Gastrocnemius medialis (tissue), 4 donors: ENCODE measurements at regions not wholly inside any gene's neighbourhood (a gene's known extent, or its start where the extent isn't known, plus 50 kb on each side); places are given as distances from the start of the nearest gene placed in this dataset.
"Not testable (repeated sequence)": the region's sequence is repeated elsewhere in the genome, so short reads cannot be mapped to it uniquely, and the experiment has no call there.

Source experiments
- ATAC-seq, 2 donors: fragments of 150-250 bp; one replicate each; pipeline ENCODE4 v1.9.1; 2016
- DNase-seq, 2 donors: peaks; one replicate each; pipeline ENCODE4 v3.0.0-alpha.2; 2019
- H3K27ac ChIP-seq, 4 donors: fragments of 200-600 bp; sonication (generic); 1 replicate in 1 of 4; 2 replicates in 3 of 4; pipeline ENCODE4 v1.5.1; 2016 to 2018; ENCODE audit warnings: mild to moderate bottlenecking in 2 of 4, moderate library complexity in 1 of 4
- H3K27me3 ChIP-seq, 3 donors: fragments of 200-600 bp; sonication (generic) in 2 of 3; 1 replicate in 1 of 3; 2 replicates in 2 of 3; pipeline versions ENCODE4 v1.5.1 to v1.6.0; 2016 to 2019; ENCODE audit warnings: mild to moderate bottlenecking in 1 of 3, moderate library complexity in 1 of 3
- H3K36me3 ChIP-seq, 2 donors: fragments of 200-600 bp; sonication (generic) in 1 of 2; one replicate each; pipeline ENCODE4 v1.5.1; 2017 to 2018
- H3K4me1 ChIP-seq, 2 donors: fragments of 200-600 bp; sonication (generic) in 1 of 2; one replicate each; pipeline ENCODE4 v1.5.1; 2016 to 2017; ENCODE audit warnings: mild to moderate bottlenecking in 2 of 2
- H3K4me3 ChIP-seq, 4 donors: fragments of 200-600 bp; sonication (generic) in 3 of 4; 1 replicate in 1 of 4; 2 replicates in 3 of 4; pipeline ENCODE4 v1.5.1; 2016 to 2019; ENCODE audit warnings: mild to moderate bottlenecking in 2 of 4
- H3K9me3 ChIP-seq, 3 donors: fragments of 200-600 bp; sonication (generic) in 2 of 3; 1 replicate in 1 of 3; 2 replicates in 2 of 3; pipeline ENCODE4 v1.5.1; 2016 to 2019
- POLR2A ChIP-seq, 2 donors: fragments of 450-650 bp; IDR thresholded peaks; one replicate each; pipeline ENCODE4 v1.6.1; 2017; ENCODE audit warnings: antibody characterized with exemption in 2 of 2, mild to moderate bottlenecking in 2 of 2, moderate library complexity in 2 of 2
- in situ Hi-C, 4 donors: fragments of 200-750 bp; cut with MboI; loops; one replicate each; pipeline versions ENCODE4 v1.15.0 to v1.8.0; 2017; ENCODE audit warnings: low sequenced_read_pairs in 4 of 4
- intact Hi-C: fragments of 100-400 bp; cut with DNase I; formaldehyde crosslinking; loops from one replicate; pipeline ENCODE4 v1.15.1; 2023; ENCODE audit warnings: low total_unique reads
- TF ChIP-seq, protein P1 (sequence below), 5 experiments: fragments of 450-650 bp in 3 of 5; fragments of 200-600 bp in 2 of 5; sonication (generic) in 2 of 5; IDR thresholded peaks in 4 of 5; conservative IDR thresholded peaks in 1 of 5; 1 replicate in 4 of 5; 2 replicates in 1 of 5; pipeline ENCODE4 v1.5.1; 2016 to 2019; ENCODE audit warnings: antibody characterized with exemption in 5 of 5, mild to moderate bottlenecking in 3 of 5, moderate library complexity in 3 of 5

DNA sequence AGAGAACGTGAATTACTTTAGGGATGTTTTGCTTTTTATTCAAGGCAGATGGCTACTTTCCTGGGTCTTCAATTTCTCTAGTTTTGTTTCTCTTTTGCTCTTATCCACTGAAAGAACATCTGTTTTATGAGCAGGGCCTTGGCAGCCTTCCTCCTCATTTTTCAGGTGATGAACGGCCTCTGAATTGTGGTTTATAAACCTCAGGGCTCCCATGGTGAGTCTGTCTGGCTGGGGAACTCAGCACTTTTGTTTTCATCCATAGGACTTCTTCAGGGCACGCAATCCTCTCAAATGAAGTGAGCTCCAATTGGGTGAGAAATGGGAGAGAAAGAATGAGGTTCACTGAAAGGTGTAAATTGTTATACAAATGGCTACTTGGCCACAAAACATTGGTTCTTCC, 186.4 kb upstream of the ERCC4 start:
- H3K27me3 ChIP-seq, result no peaks in the 10 kb centered on the region
- no peaks in the 10 kb centered on the region for H3K36me3 ChIP-seq
- H3K4me1 ChIP-seq, result no peaks in the 10 kb centered on the region
- H3K4me3 ChIP-seq, result no peak overlapping the region
- no peaks in the 10 kb centered on the region for H3K9me3 ChIP-seq
- in situ Hi-C loops, result no loop called here
- intact Hi-C loops, result no loop called here
- ATAC-seq (no peak), DNase-seq (no peak)
- TF ChIP-seq, protein P1, sequence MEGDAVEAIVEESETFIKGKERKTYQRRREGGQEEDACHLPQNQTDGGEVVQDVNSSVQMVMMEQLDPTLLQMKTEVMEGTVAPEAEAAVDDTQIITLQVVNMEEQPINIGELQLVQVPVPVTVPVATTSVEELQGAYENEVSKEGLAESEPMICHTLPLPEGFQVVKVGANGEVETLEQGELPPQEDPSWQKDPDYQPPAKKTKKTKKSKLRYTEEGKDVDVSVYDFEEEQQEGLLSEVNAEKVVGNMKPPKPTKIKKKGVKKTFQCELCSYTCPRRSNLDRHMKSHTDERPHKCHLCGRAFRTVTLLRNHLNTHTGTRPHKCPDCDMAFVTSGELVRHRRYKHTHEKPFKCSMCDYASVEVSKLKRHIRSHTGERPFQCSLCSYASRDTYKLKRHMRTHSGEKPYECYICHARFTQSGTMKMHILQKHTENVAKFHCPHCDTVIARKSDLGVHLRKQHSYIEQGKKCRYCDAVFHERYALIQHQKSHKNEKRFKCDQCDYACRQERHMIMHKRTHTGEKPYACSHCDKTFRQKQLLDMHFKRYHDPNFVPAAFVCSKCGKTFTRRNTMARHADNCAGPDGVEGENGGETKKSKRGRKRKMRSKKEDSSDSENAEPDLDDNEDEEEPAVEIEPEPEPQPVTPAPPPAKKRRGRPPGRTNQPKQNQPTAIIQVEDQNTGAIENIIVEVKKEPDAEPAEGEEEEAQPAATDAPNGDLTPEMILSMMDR (IDR thresholded peaks at IDR 0.05 in 4 of 5, conservative IDR thresholded peaks at IDR 0.05 in 1 of 5), result no peak
- TF ChIP-seq POLR2A (IDR thresholded peaks at IDR 0.05), result no peak
- no peak overlapping the region for H3K27ac ChIP-seq

DNA sequence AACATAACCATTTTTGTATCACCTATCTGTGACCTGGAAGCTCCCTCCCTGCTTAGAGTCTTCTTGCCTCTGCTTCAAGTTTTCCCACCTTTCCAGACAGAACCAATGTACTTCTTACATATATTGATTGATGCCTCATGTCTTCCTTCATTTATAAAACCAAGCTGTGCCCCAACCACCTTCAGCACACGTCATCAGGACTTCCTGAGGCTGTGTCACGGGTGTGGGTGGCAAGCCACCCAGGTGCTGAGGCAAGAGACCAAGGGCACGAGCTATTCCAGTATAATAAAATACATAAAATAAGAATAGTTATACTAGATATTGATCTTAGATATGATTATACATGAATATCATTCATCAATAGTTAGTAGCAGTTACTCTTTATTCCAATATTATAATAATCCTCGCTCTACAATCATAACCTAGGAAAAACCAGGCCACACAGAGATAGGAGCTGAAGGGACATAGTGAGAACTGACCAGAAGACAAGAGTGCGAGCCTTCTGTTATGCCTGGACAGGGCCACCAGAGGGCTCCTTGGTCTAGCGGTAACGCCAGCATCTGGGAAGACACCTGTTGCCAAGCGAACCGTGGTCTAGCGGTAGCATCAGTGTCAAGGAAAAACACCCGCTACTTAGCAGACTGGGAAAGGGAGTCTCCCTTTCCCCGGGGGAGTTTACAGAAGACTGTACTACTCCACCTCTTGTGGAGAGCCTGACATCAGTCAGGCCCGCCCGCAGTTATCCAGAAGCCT, 180.2 kb upstream of the ERCC4 start:
- intact Hi-C loops, H3K4me1 ChIP-seq, DNase-seq, H3K27me3 ChIP-seq, ATAC-seq, H3K9me3 ChIP-seq, in situ Hi-C loops, H3K36me3 ChIP-seq, H3K4me3 ChIP-seq, H3K27ac ChIP-seq: not testable (repeated sequence)

DNA sequence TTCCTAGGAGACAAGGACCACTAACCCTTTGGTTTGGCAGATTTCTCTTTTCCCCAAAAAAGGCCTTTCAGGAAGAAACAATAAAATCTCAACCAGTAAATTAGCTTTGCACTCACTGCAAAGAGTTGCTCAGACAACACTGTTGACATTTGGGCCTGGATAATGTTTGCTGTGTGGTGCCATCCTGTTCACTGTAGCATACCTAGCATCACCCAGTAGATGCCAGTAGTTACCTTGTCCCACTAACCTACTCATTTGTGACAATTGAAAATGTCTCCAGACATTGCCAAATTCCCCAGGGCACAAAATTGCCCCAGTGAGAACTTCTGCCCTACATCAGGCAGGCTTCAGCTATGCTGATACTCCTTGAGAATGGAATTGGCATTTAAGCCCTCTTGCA, 177.0 kb upstream of the ERCC4 start:
- ATAC-seq, result no peak
- TF ChIP-seq, protein P1 (IDR thresholded peaks at IDR 0.05 in 4 of 5, conservative IDR thresholded peaks at IDR 0.05 in 1 of 5), result no peak
- no peak for TF ChIP-seq POLR2A (IDR thresholded peaks at IDR 0.05)
- H3K27ac ChIP-seq, result no peak overlapping the region
- H3K4me3 ChIP-seq, result no peak overlapping the region
- H3K9me3 ChIP-seq, result no peaks in the 10 kb centered on the region
- no peak for DNase-seq
- H3K27me3 ChIP-seq, result no peaks in the 10 kb centered on the region
- no peaks in the 10 kb centered on the region for H3K4me1 ChIP-seq
- in situ Hi-C loops, result no loop called here
- H3K36me3 ChIP-seq, result no peaks in the 10 kb centered on the region
- intact Hi-C loops, result no loop called here

DNA sequence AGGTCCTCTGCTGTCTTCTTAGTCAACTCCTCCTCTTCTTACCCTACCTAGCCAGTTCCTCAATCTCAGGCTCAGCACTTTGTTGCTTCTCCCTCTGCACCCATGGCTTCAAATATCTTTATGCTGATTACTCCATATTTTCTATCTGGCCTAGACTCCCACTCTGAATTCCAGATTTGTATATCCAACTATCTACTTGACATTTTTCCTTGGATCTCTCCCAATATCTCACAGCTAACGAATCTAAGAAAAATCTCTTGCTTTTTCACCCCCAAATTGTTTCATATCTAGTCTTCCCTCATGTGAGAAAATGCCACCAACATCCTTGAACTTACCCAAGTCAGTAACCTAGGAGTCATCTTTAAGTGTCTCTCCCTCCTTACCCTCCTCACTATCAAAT, 176.4 kb upstream of the ERCC4 start:
- Histone ChIP-seq H3K27ac (no peak overlapping the region), H3K9me3 (no peaks in the 10 kb centered on the region), H3K36me3 (no peaks in the 10 kb centered on the region), H3K4me1 (no peaks in the 10 kb centered on the region), H3K27me3 (no peaks in the 10 kb centered on the region), H3K4me3 (no peak overlapping the region)
- TF ChIP-seq POLR2A (IDR thresholded peaks at IDR 0.05), result no peak
- TF ChIP-seq, protein P1 (IDR thresholded peaks at IDR 0.05 in 4 of 5, conservative IDR thresholded peaks at IDR 0.05 in 1 of 5), result no peak
- DNase-seq (no peak), ATAC-seq (no peak)
- intact Hi-C loops, result no loop called here
- in situ Hi-C loops, result no loop called here

DNA sequence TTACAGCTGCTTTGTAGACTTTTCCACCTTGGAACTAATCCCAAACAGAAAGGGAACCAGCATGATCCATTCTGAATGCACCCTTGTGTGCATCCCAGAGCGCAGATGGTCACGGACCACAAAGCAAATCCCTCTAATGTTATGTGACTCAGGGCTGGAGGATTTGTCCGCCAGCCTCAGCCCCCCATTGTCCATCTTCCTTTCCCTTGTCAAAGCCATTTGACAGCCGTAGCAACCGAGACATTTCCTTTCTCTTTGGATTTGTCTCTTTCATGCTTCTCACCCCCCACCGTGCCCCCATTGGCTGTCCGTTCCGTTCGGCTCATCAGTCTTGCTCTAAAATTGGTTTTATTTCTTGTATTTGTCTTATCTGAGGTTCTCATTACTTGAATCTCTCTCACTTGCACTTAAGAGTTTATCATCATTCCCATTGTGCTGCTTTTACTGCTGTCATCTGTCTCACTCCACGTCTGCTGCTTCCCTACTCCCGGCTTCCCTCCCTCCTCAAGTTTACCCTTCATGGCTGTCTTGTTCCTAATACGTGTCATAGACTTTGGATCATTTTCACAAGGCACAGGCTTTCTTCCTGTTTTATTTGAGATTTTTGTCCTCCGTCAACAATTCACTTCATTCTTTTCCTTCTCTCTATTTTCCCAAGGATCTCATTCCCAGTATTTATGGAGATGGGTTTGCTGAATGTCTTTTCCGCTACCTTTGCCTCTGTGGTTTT, 163.4 kb upstream of the ERCC4 start:
- Histone ChIP-seq H3K27me3 (peaks cover 0 to 5% (median 0%) of the 10 kb centered on the region in 3 donors), H3K4me3 (no peak overlapping the region), H3K4me1 (no peaks in the 10 kb centered on the region), H3K27ac (no peak overlapping the region), H3K9me3 (no peaks in the 10 kb centered on the region), H3K36me3 (no peaks in the 10 kb centered on the region)
- TF ChIP-seq, protein P1 (IDR thresholded peaks at IDR 0.05 in 4 of 5, conservative IDR thresholded peaks at IDR 0.05 in 1 of 5), result no peak
- TF ChIP-seq POLR2A (IDR thresholded peaks at IDR 0.05), result no peak
- DNase-seq (no peak), ATAC-seq (no peak)
- intact Hi-C loops, result no loop called here
- in situ Hi-C loops, result no loop called here
